ENCODE measurements at regions not wholly inside any gene's neighbourhood (a gene's known extent, or its start where the extent isn't known, plus 50 kb on each side); places are given as distances from the start of the nearest gene placed in this dataset.

DNA sequence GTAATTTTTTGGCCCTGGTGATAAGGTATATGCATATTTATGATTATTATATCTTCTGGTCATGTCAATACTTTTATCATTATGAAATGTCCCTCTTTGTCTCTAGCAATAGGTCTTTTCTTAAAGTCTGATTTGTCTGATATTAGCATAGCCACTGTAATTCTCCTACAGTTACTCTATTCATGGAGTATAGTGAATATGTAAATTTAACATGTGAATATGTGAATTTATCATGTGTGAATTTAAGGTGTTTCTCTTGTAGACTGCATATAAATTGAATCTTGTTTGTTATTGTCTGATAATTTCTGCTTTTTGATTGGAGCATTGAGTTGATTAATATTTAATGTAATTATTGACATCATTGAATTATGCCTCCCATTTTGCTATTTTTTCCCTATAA lies 259.4 kb downstream of the HRH4 start:
- TF ChIP-seq, protein P1, sequence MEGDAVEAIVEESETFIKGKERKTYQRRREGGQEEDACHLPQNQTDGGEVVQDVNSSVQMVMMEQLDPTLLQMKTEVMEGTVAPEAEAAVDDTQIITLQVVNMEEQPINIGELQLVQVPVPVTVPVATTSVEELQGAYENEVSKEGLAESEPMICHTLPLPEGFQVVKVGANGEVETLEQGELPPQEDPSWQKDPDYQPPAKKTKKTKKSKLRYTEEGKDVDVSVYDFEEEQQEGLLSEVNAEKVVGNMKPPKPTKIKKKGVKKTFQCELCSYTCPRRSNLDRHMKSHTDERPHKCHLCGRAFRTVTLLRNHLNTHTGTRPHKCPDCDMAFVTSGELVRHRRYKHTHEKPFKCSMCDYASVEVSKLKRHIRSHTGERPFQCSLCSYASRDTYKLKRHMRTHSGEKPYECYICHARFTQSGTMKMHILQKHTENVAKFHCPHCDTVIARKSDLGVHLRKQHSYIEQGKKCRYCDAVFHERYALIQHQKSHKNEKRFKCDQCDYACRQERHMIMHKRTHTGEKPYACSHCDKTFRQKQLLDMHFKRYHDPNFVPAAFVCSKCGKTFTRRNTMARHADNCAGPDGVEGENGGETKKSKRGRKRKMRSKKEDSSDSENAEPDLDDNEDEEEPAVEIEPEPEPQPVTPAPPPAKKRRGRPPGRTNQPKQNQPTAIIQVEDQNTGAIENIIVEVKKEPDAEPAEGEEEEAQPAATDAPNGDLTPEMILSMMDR (IDR thresholded peaks at IDR 0.05), result no peak
- no peak for TF ChIP-seq POLR2A (IDR thresholded peaks at IDR 0.05)

Measured in testis (tissue), 2 donors.